Neural cell (in vitro differentiated cells): ENCODE measurements at regions not wholly inside any gene's neighbourhood (a gene's known extent, or its start where the extent isn't known, plus 50 kb on each side); places are given as distances from the start of the nearest gene placed in this dataset.
"Not testable (repeated sequence)": the region's sequence is repeated elsewhere in the genome, so short reads cannot be mapped to it uniquely, and the experiment has no call there.

Experiments used
- H2AFZ ChIP-seq: fragments of 200-600, 300-800 bp; sonication (generic), shearing (Covaris generic); 2 replicates; pipeline ENCODE4 v1.6.0; 2014; ENCODE audit warnings: low read depth, mild to moderate bottlenecking, antibody characterized with exemption, low read length, moderate library complexity
- H3F3A ChIP-seq: fragments of 200-600 bp; shearing (Covaris generic); 2 replicates; pipeline ENCODE4 v1.6.1; 2016; ENCODE audit warnings: mild to moderate bottlenecking, moderate library complexity, mixed read lengths, antibody characterized with exemption, low read length; ENCODE audit not compliant: insufficient read depth, poor library complexity, severe bottlenecking
- H3K27ac ChIP-seq: fragments of 200-600, 300-800 bp; sonication (generic), shearing (Covaris generic); 2 replicates; pipeline ENCODE4 v1.5.1; 2014; ENCODE audit warnings: mild to moderate bottlenecking, low read length, moderate library complexity
- H3K27me3 ChIP-seq: fragments of 300-800, 200-600 bp; sonication (generic), shearing (Covaris generic); 2 replicates; pipeline ENCODE4 v1.6.0; 2014; ENCODE audit warnings: mild to moderate bottlenecking, low read depth, low read length, moderate library complexity; ENCODE audit not compliant: insufficient read depth
- H3K36me3 ChIP-seq: fragments of 300-800, 200-600 bp; sonication (generic), shearing (Covaris generic); 2 replicates; pipeline ENCODE4 v1.5.1; 2014; ENCODE audit warnings: mild to moderate bottlenecking, antibody characterized with exemption, low read length, moderate library complexity; ENCODE audit not compliant: insufficient read depth
- H3K4me2 ChIP-seq: fragments of 300-800, 200-600 bp; sonication (generic), shearing (Covaris generic); 2 replicates; pipeline ENCODE4 v1.6.0; 2014; ENCODE audit warnings: mild to moderate bottlenecking, low read length
- H3K4me3 ChIP-seq: fragments of 300-800, 200-600 bp; sonication (generic), shearing (Covaris generic); 2 replicates; pipeline ENCODE4 v1.5.1; 2014; ENCODE audit warnings: mild to moderate bottlenecking, low read length, moderate library complexity
- H3K79me2 ChIP-seq: fragments of 200-600 bp; shearing (Covaris generic); replicated peaks from 2 replicates; pipeline ENCODE4 v1.6.0; 2014; ENCODE audit warnings: mild to moderate bottlenecking, low read length, moderate library complexity; ENCODE audit not compliant: insufficient read depth
- H3K9ac ChIP-seq: fragments of 300-800, 200-600 bp; sonication (generic), shearing (Covaris generic); 2 replicates; pipeline ENCODE4 v1.6.1; 2016; ENCODE audit warnings: mild to moderate bottlenecking, low read length, mixed read lengths
- H3K9me2 ChIP-seq: fragments of 200-600 bp; shearing (Covaris generic); 2 replicates; pipeline ENCODE4 v1.6.1; 2016; ENCODE audit warnings: mild to moderate bottlenecking, low read length, mixed read lengths; ENCODE audit not compliant: insufficient read depth
- H3K9me3 ChIP-seq: fragments of 200-600, 300-800 bp; sonication (generic), shearing (Covaris generic); 2 replicates; pipeline ENCODE4 v1.6.1; 2016; ENCODE audit warnings: mild to moderate bottlenecking, mixed run types, low read length, moderate library complexity, mixed read lengths
- H4K20me1 ChIP-seq: fragments of 200-600 bp; shearing (Covaris generic); 2 replicates; pipeline ENCODE4 v1.6.1; 2016; ENCODE audit warnings: mild to moderate bottlenecking, mixed run types; ENCODE audit not compliant: insufficient read depth
- CTCF ChIP-seq: fragments of 450-650 bp; IDR thresholded peaks from 2 replicates; pipeline ENCODE4 v1.5.1; 2014; ENCODE audit warnings: antibody characterized with exemption, mild to moderate bottlenecking, moderate library complexity; ENCODE audit not compliant: poor library complexity, severe bottlenecking
- EP300 ChIP-seq: fragments of 450-650 bp; conservative IDR thresholded peaks from 2 replicates; pipeline ENCODE4 v1.6.1; 2014; ENCODE audit warnings: antibody characterized with exemption, mild to moderate bottlenecking, moderate library complexity; ENCODE audit not compliant: poor library complexity, severe bottlenecking
- EZH2 ChIP-seq: fragments of 200-600, 300-800 bp; shearing (Covaris generic), sonication (generic); IDR thresholded peaks from 2 replicates; pipeline ENCODE4 v1.6.1; 2014; ENCODE audit warnings: antibody characterized with exemption, low read length, borderline replicate concordance, mild to moderate bottlenecking; ENCODE audit not compliant: insufficient read depth, poor library complexity, severe bottlenecking
- MXI1 ChIP-seq: fragments of 450-650 bp; conservative IDR thresholded peaks from 2 replicates; pipeline ENCODE4 v1.6.1; 2014; ENCODE audit warnings: antibody characterized with exemption, mild to moderate bottlenecking; ENCODE audit not compliant: poor library complexity, severe bottlenecking
- POLR2AphosphoS5 ChIP-seq: IDR thresholded peaks from 2 replicates; pipeline ENCODE4 v1.6.1; 2012
- RAD21 ChIP-seq: fragments of 450-650 bp; conservative IDR thresholded peaks from 2 replicates; pipeline ENCODE4 v1.6.1; 2014; ENCODE audit warnings: antibody characterized with exemption, mild to moderate bottlenecking, moderate library complexity
- REST ChIP-seq: IDR thresholded peaks from 2 replicates; pipeline ENCODE4 v1.6.1; 2012; ENCODE audit warnings: borderline replicate concordance
- SMC3 ChIP-seq: fragments of 450-650 bp; conservative IDR thresholded peaks from 2 replicates; pipeline ENCODE4 v1.6.1; 2014; ENCODE audit warnings: antibody characterized with exemption, mild to moderate bottlenecking, moderate library complexity; ENCODE audit not compliant: poor library complexity
- TAF1 ChIP-seq: IDR thresholded peaks from 2 replicates; pipeline ENCODE4 v1.6.1; 2012; ENCODE audit warnings: low read depth

- Histone ChIP-seq H3K9ac (no peak overlapping the region), H3K9me3 (peaks cover 2% of the 10 kb centered on the region), H3K9me2 (no peaks in the 10 kb centered on the region), H3K4me2 (no peak overlapping the region), H4K20me1 (no peaks in the 10 kb centered on the region), H3F3A (no peaks in the 10 kb centered on the region), H3K27ac (no peak overlapping the region), H3K36me3 (no peaks in the 10 kb centered on the region), H3K79me2 (no peaks in the 10 kb centered on the region), H2AFZ (no peak overlapping the region), H3K4me3 (no peak overlapping the region), H3K27me3 (no peaks in the 10 kb centered on the region)
- TF ChIP-seq MXI1 (no peak), EZH2 (no peak), REST (no peak), CTCF (no peak), TAF1 (no peak), EP300 (no peak), POLR2AphosphoS5 (no peak), RAD21 (no peak), SMC3 (no peak)
Observed at GRCh38 chr5:110306650-110307049, 419.8 kb downstream of the TMEM232 start.

GRCh38 chr5:110309222-110309621, 417.2 kb downstream of the TMEM232 start:
- H3K9me2 ChIP-seq: no peaks in the 10 kb centered on the region
- H2AFZ ChIP-seq: no peak overlapping the region
- no peaks in the 10 kb centered on the region for H3K9me3 ChIP-seq
- H3K4me2 ChIP-seq: no peak overlapping the region
- TF ChIP-seq EP300: no peak
- no peak overlapping the region for H3K27ac ChIP-seq
- H3K9ac ChIP-seq: no peak overlapping the region
- H4K20me1 ChIP-seq: no peaks in the 10 kb centered on the region
- H3F3A ChIP-seq: no peaks in the 10 kb centered on the region
- no peaks in the 10 kb centered on the region for H3K79me2 ChIP-seq
- no peaks in the 10 kb centered on the region for H3K36me3 ChIP-seq
- no peak overlapping the region for H3K4me3 ChIP-seq
- no peaks in the 10 kb centered on the region for H3K27me3 ChIP-seq

GRCh38 chr5:110316566-110316965, 409.9 kb downstream of the TMEM232 start:
- not testable (repeated sequence) for H3K9me3 ChIP-seq, H3K4me3 ChIP-seq, H3K27ac ChIP-seq, H3K36me3 ChIP-seq, H3K4me2 ChIP-seq, H3K9me2 ChIP-seq, H3K79me2 ChIP-seq, H4K20me1 ChIP-seq, H3K9ac ChIP-seq, H3K27me3 ChIP-seq, H3F3A ChIP-seq, H2AFZ ChIP-seq
